KMS-11 (cell line): ENCODE measurements at regions not wholly inside any gene's neighbourhood (a gene's known extent, or its start where the extent isn't known, plus 50 kb on each side); places are given as distances from the start of the nearest gene placed in this dataset.

Experiments
- H2AFZ ChIP-seq: fragments of 200-600 bp; sonication (generic); 2 replicates; pipeline ENCODE4 v1.6.1; 2016; ENCODE audit warnings: antibody characterized with exemption, mixed run types, low read depth
- H3K27ac ChIP-seq: fragments of 200-600 bp; sonication (generic); 2 replicates; pipeline ENCODE4 v1.6.1; 2016; ENCODE audit warnings: mild to moderate bottlenecking, mixed run types
- H3K27me3 ChIP-seq: fragments of 200-600 bp; sonication (generic); 2 replicates; pipeline ENCODE4 v1.6.1; 2017; ENCODE audit warnings: mild to moderate bottlenecking, low read depth, mixed run types, moderate library complexity; ENCODE audit not compliant: insufficient read depth
- H3K36me3 ChIP-seq: fragments of 200-600 bp; sonication (generic); 2 replicates; pipeline ENCODE4 v1.6.1; 2017; ENCODE audit warnings: mild to moderate bottlenecking, mixed run types; ENCODE audit not compliant: insufficient read depth
- H3K4me1 ChIP-seq: fragments of 200-600 bp; sonication (generic); 2 replicates; pipeline ENCODE4 v1.6.1; 2016; ENCODE audit warnings: mild to moderate bottlenecking, low read depth, mixed run types; ENCODE audit not compliant: poor library complexity, severe bottlenecking
- H3K4me2 ChIP-seq: fragments of 200-600 bp; sonication (generic); 2 replicates; pipeline ENCODE4 v1.7.0; 2016; ENCODE audit warnings: mild to moderate bottlenecking, mixed run types
- H3K4me3 ChIP-seq: fragments of 200-600 bp; sonication (generic); IDR thresholded peaks from 2 replicates; pipeline ENCODE4 v1.6.1; 2017; ENCODE audit warnings: low read depth, low read length, mixed read lengths; ENCODE audit not compliant: insufficient read depth
- H3K79me2 ChIP-seq: fragments of 200-600 bp; sonication (generic); 2 replicates; pipeline ENCODE4 v1.6.1; 2016; ENCODE audit warnings: low read depth, mixed run types; ENCODE audit not compliant: insufficient read depth
- H3K9ac ChIP-seq: fragments of 200-600 bp; sonication (generic); 2 replicates; pipeline ENCODE4 v1.6.1; 2016; ENCODE audit warnings: mild to moderate bottlenecking, mixed run types
- H4K20me1 ChIP-seq: fragments of 200-600 bp; sonication (generic); 2 replicates; pipeline ENCODE4 v1.6.1; 2016; ENCODE audit warnings: mild to moderate bottlenecking, mixed run types; ENCODE audit not compliant: insufficient read depth
- TF ChIP-seq, protein P1 (sequence below): fragments of 200-600 bp; sonication (generic); conservative IDR thresholded peaks from 2 replicates; pipeline ENCODE4 v1.6.1; 2017; ENCODE audit warnings: low read depth, mild to moderate bottlenecking, antibody characterized with exemption, low read length, moderate library complexity, mixed read lengths

DNA sequence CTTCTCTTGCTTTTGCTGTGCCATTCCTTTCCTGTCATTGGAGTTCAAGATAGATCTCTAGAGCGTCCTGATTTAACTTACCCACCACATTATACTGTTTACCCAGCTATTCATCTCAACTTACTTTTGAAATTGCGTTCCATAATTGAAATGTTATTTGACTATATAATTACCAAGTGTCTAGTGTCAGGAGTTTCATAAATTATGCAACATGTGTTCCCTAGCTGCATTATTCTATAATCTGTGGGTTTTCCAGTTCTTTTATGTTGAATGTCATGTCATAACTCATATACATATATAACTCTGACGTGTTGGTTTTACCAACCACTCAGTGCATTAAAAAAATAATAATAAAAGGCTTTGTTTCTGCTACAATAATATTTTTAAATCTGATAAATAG is 285.9 kb upstream of the ARSJ start:
- Histone ChIP-seq H3K36me3 (no peaks in the 10 kb centered on the region), H3K4me3 (no peak overlapping the region), H4K20me1 (no peaks in the 10 kb centered on the region), H3K9ac (no peak overlapping the region), H3K27ac (no peak overlapping the region), H3K79me2 (no peaks in the 10 kb centered on the region), H3K4me2 (no peak overlapping the region), H3K4me1 (no peaks in the 10 kb centered on the region), H2AFZ (no peak overlapping the region), H3K27me3 (no peaks in the 10 kb centered on the region)
- TF ChIP-seq, protein P1, sequence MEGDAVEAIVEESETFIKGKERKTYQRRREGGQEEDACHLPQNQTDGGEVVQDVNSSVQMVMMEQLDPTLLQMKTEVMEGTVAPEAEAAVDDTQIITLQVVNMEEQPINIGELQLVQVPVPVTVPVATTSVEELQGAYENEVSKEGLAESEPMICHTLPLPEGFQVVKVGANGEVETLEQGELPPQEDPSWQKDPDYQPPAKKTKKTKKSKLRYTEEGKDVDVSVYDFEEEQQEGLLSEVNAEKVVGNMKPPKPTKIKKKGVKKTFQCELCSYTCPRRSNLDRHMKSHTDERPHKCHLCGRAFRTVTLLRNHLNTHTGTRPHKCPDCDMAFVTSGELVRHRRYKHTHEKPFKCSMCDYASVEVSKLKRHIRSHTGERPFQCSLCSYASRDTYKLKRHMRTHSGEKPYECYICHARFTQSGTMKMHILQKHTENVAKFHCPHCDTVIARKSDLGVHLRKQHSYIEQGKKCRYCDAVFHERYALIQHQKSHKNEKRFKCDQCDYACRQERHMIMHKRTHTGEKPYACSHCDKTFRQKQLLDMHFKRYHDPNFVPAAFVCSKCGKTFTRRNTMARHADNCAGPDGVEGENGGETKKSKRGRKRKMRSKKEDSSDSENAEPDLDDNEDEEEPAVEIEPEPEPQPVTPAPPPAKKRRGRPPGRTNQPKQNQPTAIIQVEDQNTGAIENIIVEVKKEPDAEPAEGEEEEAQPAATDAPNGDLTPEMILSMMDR, result no peak

DNA sequence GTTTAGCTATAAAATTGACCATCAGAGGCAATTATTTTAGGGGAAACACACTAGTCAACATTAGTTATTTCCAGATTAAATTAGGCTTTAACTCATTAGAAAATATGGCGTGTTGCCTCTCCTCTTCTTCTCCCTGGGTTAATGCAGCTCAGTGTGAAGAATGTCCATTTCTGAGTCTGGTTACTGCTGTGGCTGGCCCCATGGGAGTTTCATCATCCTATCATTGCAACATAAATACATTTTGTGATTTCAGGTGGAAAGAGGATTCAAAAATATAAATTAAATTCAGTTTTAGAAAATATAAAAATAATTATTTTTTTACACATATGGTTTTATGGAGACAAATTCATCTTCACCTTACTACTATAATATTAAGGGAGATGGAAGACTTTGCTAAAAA is 288.5 kb upstream of the ARSJ start:
- H2AFZ ChIP-seq, result no peak overlapping the region
- TF ChIP-seq, protein P1, result no peak

DNA sequence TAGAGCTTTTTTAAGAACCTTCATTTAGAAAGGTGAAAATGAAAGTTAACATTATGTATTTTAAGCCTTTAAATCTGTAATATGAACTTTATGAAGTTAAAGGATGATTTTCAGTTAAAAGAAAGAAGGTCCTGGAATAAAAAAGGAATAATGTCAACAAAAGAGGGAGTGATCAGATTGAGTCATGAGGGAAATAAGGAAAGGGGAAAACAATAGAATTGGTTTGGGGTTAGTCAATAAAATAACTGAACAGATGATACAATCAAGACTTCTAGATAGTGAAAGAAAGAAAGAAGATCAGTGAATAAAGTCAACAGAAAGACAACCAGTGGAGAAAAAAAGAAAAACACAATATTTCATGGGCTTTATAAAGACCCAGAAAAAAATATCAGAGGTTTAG is 291.6 kb upstream of the ARSJ start:
- Histone ChIP-seq H3K4me1 (no peaks in the 10 kb centered on the region), H3K79me2 (no peaks in the 10 kb centered on the region), H3K27me3 (no peaks in the 10 kb centered on the region), H3K4me2 (no peak overlapping the region), H4K20me1 (no peaks in the 10 kb centered on the region), H3K27ac (no peak overlapping the region), H3K9ac (no peak overlapping the region), H3K4me3 (no peak overlapping the region), H2AFZ (no peak overlapping the region), H3K36me3 (no peaks in the 10 kb centered on the region)
- TF ChIP-seq, protein P1, result no peak

More for the DNA sequence above, 288.5 kb upstream of the ARSJ start:
- Histone ChIP-seq H3K4me1 (no peaks in the 10 kb centered on the region), H3K27ac (no peak overlapping the region), H3K9ac (no peak overlapping the region), H3K27me3 (no peaks in the 10 kb centered on the region), H3K36me3 (no peaks in the 10 kb centered on the region), H3K4me2 (no peak overlapping the region), H3K79me2 (no peaks in the 10 kb centered on the region), H3K4me3 (no peak overlapping the region), H4K20me1 (no peaks in the 10 kb centered on the region)

DNA sequence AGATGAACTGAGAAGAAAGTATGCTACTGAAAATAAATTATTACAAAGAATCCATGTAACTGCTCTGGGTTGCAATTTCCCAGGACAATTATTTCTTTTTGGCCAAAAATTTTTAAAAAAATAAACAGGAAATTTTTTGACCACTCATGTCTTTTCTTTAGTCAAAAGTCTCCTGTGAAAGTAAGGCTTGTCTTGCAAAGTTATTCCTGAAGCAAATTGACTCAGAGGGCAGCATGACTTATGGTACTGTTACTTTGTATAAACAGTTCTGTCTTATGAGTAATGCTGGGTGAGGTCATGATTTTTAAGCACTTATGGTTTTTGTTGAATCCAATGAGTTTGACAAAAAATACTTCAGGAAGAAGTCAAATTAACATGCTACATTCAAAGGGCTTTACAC is 292.8 kb upstream of the ARSJ start:
- H2AFZ ChIP-seq, result no peak overlapping the region
- H3K27ac ChIP-seq, result no peak overlapping the region
- no peak overlapping the region for H3K4me3 ChIP-seq
- H3K79me2 ChIP-seq, result no peaks in the 10 kb centered on the region
- H3K36me3 ChIP-seq, result no peaks in the 10 kb centered on the region
- no peak overlapping the region for H3K4me2 ChIP-seq
- TF ChIP-seq, protein P1, result no peak
- no peak overlapping the region for H3K9ac ChIP-seq
- no peaks in the 10 kb centered on the region for H3K27me3 ChIP-seq
- H4K20me1 ChIP-seq, result no peaks in the 10 kb centered on the region
- no peaks in the 10 kb centered on the region for H3K4me1 ChIP-seq
